HEK293 (cell line): ENCODE measurements at regions not wholly inside any gene's neighbourhood (a gene's known extent, or its start where the extent isn't known, plus 50 kb on each side); places are given as distances from the start of the nearest gene placed in this dataset.
A peak's percentile ranks its signal among the peaks of the same experiment; 100 is the strongest.

ENCODE experiments used
- CTCF ChIA-PET: fragments of 350-600 bp; formaldehyde crosslinking; extraction: SDS; loops from one replicate; lab custom pipeline; 2021; ENCODE audit warnings: antibody characterized with exemption; lab: Yijun Ruan, JAX
- POLR2A ChIA-PET: fragments of 300-600 bp; formaldehyde crosslinking; extraction: SDS; loops from one replicate; lab custom pipeline; 2020; ENCODE audit warnings: antibody characterized with exemption, inconsistent platforms; lab: Yijun Ruan, JAX
- H3K27ac ChIP-seq: fragments of 200-500 bp; sonication (Bioruptor generic); 2 replicates; pipeline ENCODE4 v1.5.1; 2014; ENCODE audit warnings: low read depth, low read length, control low read depth, inconsistent platforms; ENCODE audit errors: extremely low read depth
- H3K36me3 ChIP-seq, 2 experiments: fragments of 200-500 bp in 1 of 2; sonication (Bioruptor generic) in 1 of 2; 1 replicate in 1 of 2; 2 replicates in 1 of 2; pipeline ENCODE4 v1.5.1; 2014 to 2017; ENCODE audit warnings: inconsistent platforms in 2 of 2, low read length in 2 of 2; ENCODE audit not compliant: control insufficient read depth in 2 of 2, insufficient read depth in 1 of 2
- H3K4me1 ChIP-seq: fragments of 200-500 bp; sonication (Bioruptor generic); 2 replicates; pipeline ENCODE4 v1.5.1; 2014; ENCODE audit warnings: mild to moderate bottlenecking, low read length, inconsistent platforms; ENCODE audit not compliant: control insufficient read depth, insufficient read depth
- H3K4me3 ChIP-seq: 2 replicates; pipeline ENCODE4 v1.5.1; 2011; ENCODE audit warnings: low read depth, mild to moderate bottlenecking, control low read depth, low read length, moderate library complexity
- H3K9me3 ChIP-seq: fragments of 200-500 bp; sonication (Bioruptor generic); 2 replicates; pipeline ENCODE4 v1.5.1; 2014; ENCODE audit warnings: low read depth, low read length, inconsistent platforms; ENCODE audit not compliant: control insufficient read depth, insufficient read depth
- AEBP2 ChIP-seq: fragments of 450-650 bp; formaldehyde crosslinking; IDR thresholded peaks from 2 replicates; pipeline ENCODE4 v1.5.1; 2016; ENCODE audit warnings: missing biosample characterization, missing genetic modification characterization, borderline replicate concordance
- BCL11B ChIP-seq: fragments of 450-650 bp; formaldehyde crosslinking; IDR thresholded peaks from 2 replicates; pipeline ENCODE4 v1.5.1; 2016; ENCODE audit warnings: low read depth, missing biosample characterization, missing genetic modification characterization
- KLF10 ChIP-seq: fragments of 450-650 bp; IDR thresholded peaks from 2 replicates; pipeline ENCODE4 v1.5.1; 2018; ENCODE audit warnings: missing biosample characterization, mild to moderate bottlenecking, missing genetic modification characterization
- KLF16 ChIP-seq: fragments of 450-650 bp; formaldehyde crosslinking; IDR thresholded peaks from 2 replicates; pipeline ENCODE4 v1.5.1; 2017; ENCODE audit warnings: missing biosample characterization, missing genetic modification characterization
- KLF8 ChIP-seq: fragments of 450-650 bp; formaldehyde crosslinking; IDR thresholded peaks from 2 replicates; pipeline ENCODE4 v1.5.1; 2016; ENCODE audit warnings: missing biosample characterization, missing genetic modification characterization
- KLF9 ChIP-seq: fragments of 450-650 bp; formaldehyde crosslinking; IDR thresholded peaks from 2 replicates; pipeline ENCODE4 v1.5.1; 2016; ENCODE audit warnings: missing biosample characterization, missing genetic modification characterization, low read depth
- MZF1 ChIP-seq: fragments of 450-650 bp; formaldehyde crosslinking; IDR thresholded peaks from 2 replicates; pipeline ENCODE4 v1.5.1; 2017; ENCODE audit warnings: missing biosample characterization, missing genetic modification characterization, borderline replicate concordance
- PBX3 ChIP-seq: sonication (generic); formaldehyde crosslinking; IDR thresholded peaks from 2 replicates; pipeline ENCODE4 v1.8.1; 2022; ENCODE audit warnings: mild to moderate bottlenecking, moderate library complexity, missing genetic modification reagents
- YY1 ChIP-seq: fragments of 450-650 bp; formaldehyde crosslinking; IDR thresholded peaks from 2 replicates; pipeline ENCODE4 v1.5.1; 2018; ENCODE audit warnings: missing biosample characterization, missing genetic modification characterization
- YY2 ChIP-seq: fragments of 450-650 bp; formaldehyde crosslinking; IDR thresholded peaks from 2 replicates; pipeline ENCODE4 v1.5.1; 2016; ENCODE audit warnings: missing biosample characterization, missing genetic modification characterization
- ZBTB17 ChIP-seq: fragments of 450-650 bp; formaldehyde crosslinking; IDR thresholded peaks from 2 replicates; pipeline ENCODE4 v1.5.1; 2016; ENCODE audit warnings: missing biosample characterization, missing genetic modification characterization
- ZBTB26 ChIP-seq: fragments of 450-650 bp; formaldehyde crosslinking; optimal IDR thresholded peaks from 2 replicates; pipeline ENCODE3; 2016; ENCODE audit warnings: missing biosample characterization, mild to moderate bottlenecking, missing genetic modification characterization
- ZBTB44 ChIP-seq: fragments of 450-650 bp; IDR thresholded peaks from 2 replicates; pipeline ENCODE4 v1.5.1; 2018; ENCODE audit warnings: missing biosample characterization, mild to moderate bottlenecking, missing genetic modification characterization
- ZBTB7A ChIP-seq: fragments of 450-650 bp; formaldehyde crosslinking; IDR thresholded peaks from 2 replicates; pipeline ENCODE4 v1.5.1; 2016; ENCODE audit warnings: low read depth, missing biosample characterization, missing genetic modification characterization
- ZNF10 ChIP-seq: fragments of 450-650 bp; formaldehyde crosslinking; IDR thresholded peaks from 2 replicates; pipeline ENCODE4 v1.5.1; 2017; ENCODE audit warnings: missing biosample characterization, missing genetic modification characterization
- ZNF157 ChIP-seq: fragments of 450-650 bp; formaldehyde crosslinking; IDR thresholded peaks from 2 replicates; pipeline ENCODE4 v1.5.1; 2016; ENCODE audit warnings: missing biosample characterization, missing genetic modification characterization
- ZNF184 ChIP-seq: fragments of 450-650 bp; IDR thresholded peaks from 2 replicates; pipeline ENCODE4 v1.5.1; 2018; ENCODE audit warnings: missing biosample characterization, mild to moderate bottlenecking, missing genetic modification characterization
- ZNF26 ChIP-seq: fragments of 450-650 bp; formaldehyde crosslinking; IDR thresholded peaks from 2 replicates; pipeline ENCODE4 v1.5.1; 2016; ENCODE audit warnings: missing biosample characterization, missing genetic modification characterization
- ZNF654 ChIP-seq: fragments of 450-650 bp; formaldehyde crosslinking; IDR thresholded peaks from 2 replicates; pipeline ENCODE4 v1.5.1; 2016; ENCODE audit warnings: low read depth, missing biosample characterization, missing genetic modification characterization
- ZNF704 ChIP-seq: fragments of 450-650 bp; formaldehyde crosslinking; IDR thresholded peaks from 2 replicates; pipeline ENCODE4 v1.5.1; 2016; ENCODE audit warnings: missing biosample characterization, missing genetic modification characterization

- ChIA-PET CTCF (no interaction called here), POLR2A (no interaction called here)
- H3K4me3 ChIP-seq = no peak overlapping the region
- no peaks in the 10 kb centered on the region for H3K36me3 ChIP-seq
- no peaks in the 10 kb centered on the region for H3K4me1 ChIP-seq
- no peaks in the 10 kb centered on the region for H3K9me3 ChIP-seq
- H3K27ac ChIP-seq = no peak overlapping the region
- no peak for TF ChIP-seq BCL11B (tag by site-specific recombination)
- TF ChIP-seq KLF9 (tag by site-specific recombination) = no peak
- TF ChIP-seq PBX3 (CRISPR knock-in tag) = no peak
- 0 out of 2 replicates have a peak, but pooled peaks have one; percentile 18 for TF ChIP-seq AEBP2 (tag by site-specific recombination)
Observed at GRCh38 chrX:865422-865821, 234.8 kb downstream of the SHOX start.

GRCh38 chrX:861921-862320 is 231.3 kb downstream of the SHOX start:
- no peak overlapping the region for H3K4me3 ChIP-seq
- POLR2A ChIA-PET = no interaction called here

More at GRCh38 chrX:861921-862320, 231.3 kb downstream of the SHOX start:
- H3K4me1 ChIP-seq = no peaks in the 10 kb centered on the region
- no peaks in the 10 kb centered on the region for H3K36me3 ChIP-seq
- TF ChIP-seq MZF1 (no peak), ZNF704 (tag by site-specific recombination) (no peak), ZNF184 (tag by site-specific recombination) (no peak), ZBTB17 (tag by site-specific recombination) (no peak), ZBTB44 (tag by site-specific recombination) (no peak), PBX3 (CRISPR knock-in tag) (no peak), ZNF10 (no peak), ZNF157 (no peak), ZNF654 (tag by site-specific recombination) (no peak), KLF16 (tag by site-specific recombination) (no peak), KLF10 (no peak), YY2 (tag by site-specific recombination) (no peak), ZNF26 (tag by site-specific recombination) (no peak), YY1 (no peak), ZBTB26 (tag by site-specific recombination) (no peak), KLF8 (no peak), KLF9 (tag by site-specific recombination) (no peak), ZBTB7A (tag by site-specific recombination) (no peak)
- TF ChIP-seq, all 188 proteins: peak for 0
- CTCF ChIA-PET = no interaction called here
- H3K9me3 ChIP-seq = no peaks in the 10 kb centered on the region
- no peak overlapping the region for H3K27ac ChIP-seq
